GM23248 (cell line): ENCODE measurements at regions not wholly inside any gene's neighbourhood (a gene's known extent, or its start where the extent isn't known, plus 50 kb on each side); places are given as distances from the start of the nearest gene placed in this dataset.

Source experiments
- EZH2 ChIP-seq: fragments of 200-600 bp; sonication (generic); IDR thresholded peaks from 2 replicates; pipeline ENCODE4 v1.6.1; 2018; ENCODE audit warnings: antibody characterized with exemption, mild to moderate bottlenecking; ENCODE audit not compliant: insufficient read depth, poor library complexity, severe bottlenecking
- EZH2phosphoT487 ChIP-seq: fragments of 200-600 bp; sonication (generic); IDR thresholded peaks from 2 replicates; pipeline ENCODE4 v1.6.1; 2018; ENCODE audit warnings: antibody characterized with exemption, moderate library complexity, mild to moderate bottlenecking, low read depth; ENCODE audit not compliant: insufficient read depth

GRCh38 chr7:37555528-37555927, 106.9 kb upstream of the ELMO1 start:
- no peak for TF ChIP-seq EZH2
- no peak for TF ChIP-seq EZH2phosphoT487
